ENCODE measurements at regions not wholly inside any gene's neighbourhood (a gene's known extent, or its start where the extent isn't known, plus 50 kb on each side); places are given as distances from the start of the nearest gene placed in this dataset.

DNA sequence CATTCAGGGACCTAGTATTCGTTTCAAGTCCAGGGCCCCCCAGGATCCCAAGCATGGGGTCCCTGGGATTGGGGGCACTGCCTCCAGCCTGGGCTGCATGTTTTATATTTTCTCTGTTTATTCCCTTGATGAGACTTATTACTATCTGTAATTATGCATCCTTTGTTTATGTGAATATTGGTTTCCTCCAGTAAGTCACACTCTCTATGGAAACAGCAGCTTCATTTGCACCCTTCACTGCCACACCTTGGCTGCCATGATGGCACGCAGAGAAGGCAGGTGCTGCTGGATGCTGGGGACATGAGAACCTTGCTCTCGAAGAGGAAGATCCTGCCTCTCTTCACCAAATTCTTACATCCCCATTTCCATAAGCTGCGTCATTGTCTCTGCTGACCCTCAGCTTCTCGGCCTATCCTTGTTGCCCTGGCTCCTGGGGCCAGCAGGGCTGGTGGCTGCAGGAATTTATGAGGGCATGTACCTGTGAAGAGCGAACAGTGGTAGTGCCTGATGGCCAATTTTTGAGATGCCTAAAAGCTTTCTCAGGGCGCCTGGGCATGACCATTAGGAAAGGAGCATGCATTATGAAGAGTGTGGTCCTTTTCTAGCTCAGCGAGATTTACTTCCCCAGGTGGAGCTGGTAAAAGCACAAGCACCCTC lies 479.3 kb upstream of the KLF6 start:
- no peak for DNase-seq (ENCODE audit: low read depth)
- TF ChIP-seq, protein P1, sequence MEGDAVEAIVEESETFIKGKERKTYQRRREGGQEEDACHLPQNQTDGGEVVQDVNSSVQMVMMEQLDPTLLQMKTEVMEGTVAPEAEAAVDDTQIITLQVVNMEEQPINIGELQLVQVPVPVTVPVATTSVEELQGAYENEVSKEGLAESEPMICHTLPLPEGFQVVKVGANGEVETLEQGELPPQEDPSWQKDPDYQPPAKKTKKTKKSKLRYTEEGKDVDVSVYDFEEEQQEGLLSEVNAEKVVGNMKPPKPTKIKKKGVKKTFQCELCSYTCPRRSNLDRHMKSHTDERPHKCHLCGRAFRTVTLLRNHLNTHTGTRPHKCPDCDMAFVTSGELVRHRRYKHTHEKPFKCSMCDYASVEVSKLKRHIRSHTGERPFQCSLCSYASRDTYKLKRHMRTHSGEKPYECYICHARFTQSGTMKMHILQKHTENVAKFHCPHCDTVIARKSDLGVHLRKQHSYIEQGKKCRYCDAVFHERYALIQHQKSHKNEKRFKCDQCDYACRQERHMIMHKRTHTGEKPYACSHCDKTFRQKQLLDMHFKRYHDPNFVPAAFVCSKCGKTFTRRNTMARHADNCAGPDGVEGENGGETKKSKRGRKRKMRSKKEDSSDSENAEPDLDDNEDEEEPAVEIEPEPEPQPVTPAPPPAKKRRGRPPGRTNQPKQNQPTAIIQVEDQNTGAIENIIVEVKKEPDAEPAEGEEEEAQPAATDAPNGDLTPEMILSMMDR (IDR thresholded peaks at IDR 0.05; ENCODE audit: low read depth, low read length) = no peak
- TF ChIP-seq POLR2A (IDR thresholded peaks at IDR 0.05; ENCODE audit: extremely low read depth, insufficient read length) (no peak), MYC (IDR thresholded peaks at IDR 0.05; ENCODE audit: low read depth, low read length) (no peak)
- TF ChIP-seq, protein P2, sequence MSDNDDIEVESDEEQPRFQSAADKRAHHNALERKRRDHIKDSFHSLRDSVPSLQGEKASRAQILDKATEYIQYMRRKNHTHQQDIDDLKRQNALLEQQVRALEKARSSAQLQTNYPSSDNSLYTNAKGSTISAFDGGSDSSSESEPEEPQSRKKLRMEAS (IDR thresholded peaks at IDR 0.05; ENCODE audit: low read depth, low read length) = no peak
- H3K4me3 ChIP-seq (ENCODE audit: low read depth, low read length) = no peak overlapping the region

DNA sequence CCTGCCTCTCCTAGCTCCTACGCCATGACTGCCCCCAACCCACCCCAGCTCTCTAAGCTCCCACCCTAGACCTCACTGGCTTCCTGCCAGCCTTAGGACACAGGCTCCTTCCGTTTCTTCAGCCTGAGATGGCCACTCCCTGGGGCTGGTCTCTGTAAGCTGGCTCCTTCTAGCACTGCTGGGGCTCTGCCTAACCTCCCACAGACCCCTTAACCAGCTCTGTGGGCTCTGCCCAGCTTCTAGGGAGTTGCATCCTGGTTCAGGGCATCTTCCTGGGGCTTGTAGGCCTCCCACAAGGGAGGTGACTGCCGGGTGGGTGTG lies 478.6 kb upstream of the KLF6 start:
- H3K4me3 ChIP-seq (ENCODE audit: low read depth, low read length) = no peak overlapping the region
- DNase-seq (ENCODE audit: low read depth) = no peak
- TF ChIP-seq, protein P2 (IDR thresholded peaks at IDR 0.05; ENCODE audit: low read depth, low read length) = no peak
- TF ChIP-seq POLR2A (IDR thresholded peaks at IDR 0.05; ENCODE audit: extremely low read depth, insufficient read length) = no peak
- TF ChIP-seq, protein P1 (IDR thresholded peaks at IDR 0.05; ENCODE audit: low read depth, low read length) = no peak
- no peak for TF ChIP-seq MYC (IDR thresholded peaks at IDR 0.05; ENCODE audit: low read depth, low read length)

DNA sequence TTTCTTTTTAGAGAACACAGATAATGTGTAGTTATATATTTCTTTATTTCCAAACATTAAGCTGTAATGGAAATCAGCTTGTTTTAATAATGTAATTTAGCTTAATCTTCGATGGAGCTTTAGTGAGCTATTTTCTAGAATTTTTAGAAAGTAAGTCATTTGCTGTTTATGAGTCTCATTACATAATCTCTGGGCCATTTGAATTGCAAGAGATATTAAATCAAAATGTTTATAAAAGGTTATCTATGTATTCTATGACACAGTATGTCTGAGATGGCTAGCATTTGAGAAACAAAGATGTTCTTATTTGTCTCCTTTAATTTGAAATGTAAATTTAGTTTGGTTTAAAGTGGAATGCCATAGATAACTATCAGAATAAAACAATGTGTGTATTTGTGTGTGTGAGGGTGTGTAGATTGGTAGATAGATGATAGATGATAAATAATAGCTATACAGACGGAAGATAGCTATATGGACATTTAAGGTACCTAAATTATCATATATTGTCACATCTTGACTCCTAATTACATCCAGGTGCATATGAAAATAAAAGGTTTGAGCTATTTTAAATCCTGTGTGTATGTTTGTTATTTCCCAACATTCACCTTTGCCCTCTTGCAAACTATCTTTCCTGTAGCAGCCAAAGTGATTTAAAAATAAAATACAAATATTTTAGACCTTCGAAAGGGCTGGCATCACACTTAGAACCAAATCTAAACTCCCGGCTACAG lies 478.0 kb upstream of the KLF6 start:
- no peak for DNase-seq (ENCODE audit: low read depth)
- H3K4me3 ChIP-seq (ENCODE audit: low read depth, low read length) = no peak overlapping the region
- no peak for TF ChIP-seq POLR2A (IDR thresholded peaks at IDR 0.05; ENCODE audit: extremely low read depth, insufficient read length)
- TF ChIP-seq, protein P1 (IDR thresholded peaks at IDR 0.05; ENCODE audit: low read depth, low read length) = no peak
- TF ChIP-seq MYC (IDR thresholded peaks at IDR 0.05; ENCODE audit: low read depth, low read length) = no peak
- TF ChIP-seq, protein P2 (IDR thresholded peaks at IDR 0.05; ENCODE audit: low read depth, low read length) = no peak

DNA sequence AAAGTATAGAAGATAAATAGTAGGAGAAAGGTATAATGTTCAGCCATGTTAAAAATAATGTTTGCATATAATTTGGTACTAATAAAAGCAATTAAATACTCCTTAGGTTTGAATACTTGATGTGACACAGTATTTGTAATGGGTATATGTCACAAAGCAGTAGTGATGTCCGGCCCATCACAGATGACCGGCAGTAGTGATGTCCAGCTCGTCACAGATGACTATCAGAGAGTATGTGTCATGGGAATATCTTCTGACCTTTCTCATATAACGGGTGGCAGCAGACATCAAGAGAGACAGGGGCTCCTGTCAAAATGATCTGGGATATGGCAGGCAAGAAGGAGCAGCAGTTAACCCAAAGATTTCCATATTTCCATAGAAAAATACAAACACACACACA lies 477.4 kb upstream of the KLF6 start:
- DNase-seq (ENCODE audit: low read depth) = no peak
- TF ChIP-seq MYC (IDR thresholded peaks at IDR 0.05; ENCODE audit: low read depth, low read length) = no peak
- no peak overlapping the region for H3K4me3 ChIP-seq (ENCODE audit: low read depth, low read length)

DNA sequence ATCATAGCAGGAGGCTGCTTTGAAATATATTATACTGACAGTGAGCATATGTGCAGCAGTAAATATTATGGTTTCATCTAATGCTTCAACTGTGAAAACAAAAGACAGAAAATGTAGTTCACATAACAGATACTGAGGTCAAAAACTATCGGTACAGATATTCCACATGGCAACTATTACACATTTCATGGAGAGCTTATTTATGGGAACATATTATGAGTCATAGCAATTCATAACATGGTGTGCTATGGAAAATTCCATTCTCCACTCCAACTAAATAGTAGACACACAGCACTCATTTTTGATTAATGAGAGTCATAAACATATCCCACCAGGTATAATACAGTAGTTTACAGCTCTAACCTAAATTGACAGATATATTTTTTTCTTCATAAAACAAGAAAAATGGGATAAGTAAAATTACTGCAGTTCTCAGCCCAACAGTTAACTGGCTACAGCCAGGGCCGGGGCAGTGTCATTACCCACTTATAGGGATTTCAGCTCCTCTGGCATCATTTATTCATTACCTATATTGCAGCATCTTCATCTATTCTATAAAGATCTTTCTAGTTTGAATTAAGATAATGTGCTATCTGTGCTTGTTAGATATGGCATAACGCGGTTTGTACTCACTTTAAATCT lies 475.6 kb upstream of the KLF6 start:
- TF ChIP-seq MYC (IDR thresholded peaks at IDR 0.05; ENCODE audit: low read depth, low read length) (no peak), POLR2A (IDR thresholded peaks at IDR 0.05; ENCODE audit: extremely low read depth, insufficient read length) (no peak)
- TF ChIP-seq, protein P1 (IDR thresholded peaks at IDR 0.05; ENCODE audit: low read depth, low read length) = no peak
- TF ChIP-seq, protein P2 (IDR thresholded peaks at IDR 0.05; ENCODE audit: low read depth, low read length) = no peak
- H3K4me3 ChIP-seq (ENCODE audit: low read depth, low read length) = no peak overlapping the region
- DNase-seq (ENCODE audit: low read depth) = no peak

DNA sequence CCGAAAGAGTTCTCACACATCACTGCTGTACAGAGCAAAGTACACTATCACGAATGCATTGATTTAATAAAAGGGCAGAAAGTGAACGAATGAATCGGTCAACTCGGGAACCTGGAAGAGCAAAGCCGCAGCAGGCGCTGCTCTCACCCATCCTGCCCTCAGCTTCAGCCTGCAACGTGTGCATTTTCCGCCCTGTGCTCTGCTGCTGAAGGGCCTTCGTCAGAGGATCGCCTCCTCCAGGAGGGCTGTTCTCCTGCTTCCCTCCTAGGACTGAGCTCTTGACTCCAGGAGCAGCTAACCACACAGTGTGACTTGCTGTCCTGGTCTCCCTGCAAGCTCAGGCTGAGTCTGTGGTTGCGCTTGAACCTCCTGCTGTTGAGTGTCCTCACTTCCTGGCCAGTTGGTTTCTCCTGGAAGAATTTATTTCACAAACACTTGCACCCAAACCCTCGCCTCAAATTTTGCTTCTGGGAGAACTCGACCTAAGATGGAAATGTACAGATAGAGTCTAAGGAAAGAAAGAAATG lies 473.0 kb upstream of the KLF6 start:
- DNase-seq (ENCODE audit: low read depth) = peak; percentile 68
- no peak overlapping the region for H3K4me3 ChIP-seq (ENCODE audit: low read depth, low read length)
- TF ChIP-seq MYC (IDR thresholded peaks at IDR 0.05; ENCODE audit: low read depth, low read length) (no peak), POLR2A (IDR thresholded peaks at IDR 0.05; ENCODE audit: extremely low read depth, insufficient read length) (no peak)
- TF ChIP-seq, protein P2 (IDR thresholded peaks at IDR 0.05; ENCODE audit: low read depth, low read length) = no peak
- TF ChIP-seq, protein P1 (IDR thresholded peaks at IDR 0.05; ENCODE audit: low read depth, low read length) = no peak

Measured in NB4 (cell line).